ENCODE measurements at regions not wholly inside any gene's neighbourhood (a gene's known extent, or its start where the extent isn't known, plus 50 kb on each side); places are given as distances from the start of the nearest gene placed in this dataset.
"Not testable (repeated sequence)": the region's sequence is repeated elsewhere in the genome, so short reads cannot be mapped to it uniquely, and the experiment has no call there.

- DNase-seq (ENCODE audit: low spot score in 2 of 2) (no peak), ATAC-seq (no peak)
- Mint-ChIP-seq H3K4me3 (no peak overlapping the region), H3K4me1 (no peaks in the 10 kb centered on the region), H3K9me3 (peaks cover 16% of the 10 kb centered on the region), H3K36me3 (no peaks in the 10 kb centered on the region), H3K27ac (no peak overlapping the region)
Observed at GRCh38 chr16:51255349-51255972, 104.4 kb upstream of the SALL1 start.

DNA sequence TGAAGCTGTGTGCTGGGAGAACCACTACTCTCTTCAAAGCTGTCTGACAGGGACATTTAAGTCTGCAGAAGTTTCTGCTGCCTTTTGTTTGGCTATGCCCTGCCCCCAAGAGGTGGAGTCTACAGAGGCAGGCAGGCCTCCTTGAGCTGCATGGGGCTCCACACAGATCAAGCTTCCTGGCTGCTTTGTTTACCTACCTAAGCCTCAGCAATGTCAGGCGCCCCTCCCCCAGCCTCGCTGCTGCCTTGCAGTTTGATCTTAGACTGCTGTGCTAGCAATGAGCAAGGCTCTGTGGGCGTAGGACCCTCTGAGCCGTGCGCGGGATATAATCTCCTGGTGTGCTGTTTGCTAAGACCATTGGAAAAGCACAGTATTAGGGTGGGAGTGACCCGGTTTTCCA lies 103.3 kb upstream of the SALL1 start:
- H3K4me3 Mint-ChIP-seq; H3K36me3 Mint-ChIP-seq; H3K4me1 Mint-ChIP-seq; ATAC-seq; H3K27ac Mint-ChIP-seq; DNase-seq (ENCODE audit: low spot score in 2 of 2): not testable (repeated sequence)
- H3K9me3 Mint-ChIP-seq: peaks cover 15% of the 10 kb centered on the region

DNA sequence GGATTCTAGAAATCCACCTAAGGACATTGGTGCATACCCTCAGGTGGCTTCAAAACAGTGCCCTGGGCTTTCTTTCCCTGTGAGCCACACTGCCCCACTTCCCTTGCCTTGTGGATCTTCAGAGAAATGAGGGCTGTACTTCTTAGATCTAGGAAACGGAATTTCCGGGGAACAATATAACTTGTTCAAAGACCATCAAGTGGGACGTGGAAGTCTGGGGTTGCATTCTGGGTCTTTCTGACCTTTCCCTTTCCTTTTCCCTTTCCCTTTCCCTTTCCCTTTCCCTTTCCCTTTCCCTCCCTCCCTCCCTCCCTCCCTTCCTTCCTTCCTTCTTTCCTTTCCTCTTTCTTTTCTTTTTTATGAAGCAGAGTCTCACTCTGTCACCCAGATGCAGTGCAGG lies 97.1 kb upstream of the SALL1 start:
- no peak for DNase-seq (ENCODE audit: low spot score in 2 of 2)
- H3K4me1 Mint-ChIP-seq: no peaks in the 10 kb centered on the region
- H3K27ac Mint-ChIP-seq: no peak overlapping the region
- H3K36me3 Mint-ChIP-seq: no peaks in the 10 kb centered on the region
- ATAC-seq: no peak
- H3K4me3 Mint-ChIP-seq: no peak overlapping the region
- H3K9me3 Mint-ChIP-seq: peaks cover 7% of the 10 kb centered on the region

DNA sequence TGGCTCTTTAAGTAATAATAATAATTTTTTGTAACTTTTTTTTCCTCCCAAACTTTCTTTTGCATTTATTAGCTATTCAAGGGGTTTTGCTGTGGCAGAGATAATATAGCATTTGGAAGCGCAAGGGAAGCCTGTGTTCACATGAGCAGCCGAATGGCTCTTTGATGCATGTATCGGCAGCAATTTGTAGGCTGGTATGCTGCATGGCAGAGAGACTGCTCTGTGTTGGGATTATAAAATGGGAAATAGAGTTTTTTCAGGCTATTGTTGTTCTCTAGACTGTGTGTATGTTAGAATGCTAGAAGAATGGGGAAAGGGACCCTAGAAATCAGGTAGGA lies 94.6 kb upstream of the SALL1 start:
- Mint-ChIP-seq H3K4me1 (no peaks in the 10 kb centered on the region), H3K36me3 (no peaks in the 10 kb centered on the region), H3K27ac (no peak overlapping the region), H3K4me3 (no peak overlapping the region), H3K9me3 (peaks cover 7% of the 10 kb centered on the region)
- ATAC-seq (no peak), DNase-seq (ENCODE audit: low spot score in 2 of 2) (no peak)

DNA sequence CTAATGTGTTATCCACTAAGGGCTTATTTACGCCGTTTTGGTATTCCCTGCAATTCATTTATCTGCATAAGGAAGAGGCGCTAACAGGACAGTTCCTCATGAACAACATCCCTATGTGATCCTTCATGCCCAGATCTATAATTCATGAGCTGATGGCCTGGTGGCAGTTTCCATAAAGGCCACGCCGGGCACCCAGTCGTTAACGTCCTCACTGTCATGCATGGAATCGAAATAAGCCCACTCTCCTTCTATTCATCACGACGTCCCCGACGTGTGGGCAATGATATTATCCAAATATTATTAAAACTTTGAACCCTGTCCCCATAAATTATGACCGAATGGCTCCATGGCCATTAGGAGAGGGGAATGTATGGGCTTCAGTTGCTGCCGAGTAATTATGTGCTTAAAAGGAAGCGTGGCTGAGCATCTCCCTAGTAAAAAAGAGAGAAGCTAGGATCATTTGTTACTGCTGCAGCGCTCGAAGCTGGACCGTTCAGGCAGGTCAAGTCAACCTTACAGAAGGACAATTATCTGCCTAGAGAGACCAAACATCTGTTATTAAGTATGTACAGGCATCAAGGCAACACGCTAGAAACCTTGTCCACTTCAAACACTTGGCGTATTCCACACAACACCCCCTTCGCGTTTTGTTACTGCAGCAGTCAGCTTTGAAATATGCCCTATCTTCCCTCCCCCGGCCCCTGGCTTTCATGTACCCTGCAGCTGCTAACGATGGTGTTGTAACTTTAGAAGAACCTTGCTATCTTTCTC lies 94.0 kb upstream of the SALL1 start:
- ATAC-seq (no peak), DNase-seq (ENCODE audit: low spot score in 2 of 2) (no peak)
- no peaks in the 10 kb centered on the region for H3K36me3 Mint-ChIP-seq

GRCh38 chr16:51243936-51244436 lies 92.9 kb upstream of the SALL1 start:
- DNase-seq (ENCODE audit: low spot score in 2 of 2) (no peak), ATAC-seq (no peak)
- Mint-ChIP-seq H3K27ac (no peak overlapping the region), H3K4me3 (no peak overlapping the region), H3K36me3 (no peaks in the 10 kb centered on the region), H3K4me1 (peaks cover 5% of the 10 kb centered on the region), H3K9me3 (peaks cover 14% of the 10 kb centered on the region)

More for the DNA sequence above, 94.0 kb upstream of the SALL1 start:
- no peak overlapping the region for H3K27ac Mint-ChIP-seq
- H3K4me1 Mint-ChIP-seq: no peaks in the 10 kb centered on the region
- no peak overlapping the region for H3K4me3 Mint-ChIP-seq
- peaks cover 8% of the 10 kb centered on the region for H3K9me3 Mint-ChIP-seq

- ATAC-seq: no peak
- DNase-seq (ENCODE audit: low spot score in 2 of 2): no peak
- no peaks in the 10 kb centered on the region for H3K36me3 Mint-ChIP-seq
Observed at GRCh38 chr16:51242296-51242994, 91.4 kb upstream of the SALL1 start.

DNA sequence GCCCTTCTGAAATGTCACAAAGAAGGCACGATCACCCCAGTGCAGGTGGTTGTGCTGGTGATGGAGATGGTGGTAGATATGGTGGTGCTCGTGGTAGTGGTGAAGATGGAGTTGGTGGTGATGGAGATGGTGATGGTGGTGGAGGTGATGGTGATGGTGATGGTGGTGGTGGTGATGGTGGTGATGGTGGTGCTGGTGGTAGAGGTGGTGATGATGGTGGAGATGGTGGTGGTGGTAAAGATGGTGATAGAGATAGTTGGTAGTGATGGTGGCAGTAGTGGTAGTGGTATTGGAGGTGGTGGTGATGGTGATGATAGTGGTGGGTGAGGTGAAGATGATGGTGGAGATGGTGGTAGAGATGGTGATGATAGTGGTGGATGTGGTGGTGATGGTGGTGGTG lies 88.1 kb upstream of the SALL1 start:
- Mint-ChIP-seq H3K36me3 (no peaks in the 10 kb centered on the region), H3K4me1 (peaks cover 7% of the 10 kb centered on the region), H3K9me3 (peaks cover 15% of the 10 kb centered on the region), H3K27ac (no peak overlapping the region), H3K4me3 (no peak overlapping the region)
- ATAC-seq (no peak), DNase-seq (ENCODE audit: low spot score in 2 of 2) (no peak)

More at GRCh38 chr16:51242296-51242994, 91.4 kb upstream of the SALL1 start:
- Mint-ChIP-seq H3K4me3 (no peak overlapping the region), H3K4me1 (peaks cover 7% of the 10 kb centered on the region), H3K9me3 (peaks cover 15% of the 10 kb centered on the region), H3K27ac (no peak overlapping the region)

GRCh38 chr16:51237861-51238378 lies 86.8 kb upstream of the SALL1 start:
- DNase-seq (ENCODE audit: low spot score in 2 of 2) (no peak), ATAC-seq (no peak)
- H3K27ac Mint-ChIP-seq: no peak overlapping the region
- no peaks in the 10 kb centered on the region for H3K36me3 Mint-ChIP-seq
- H3K4me3 Mint-ChIP-seq: no peak overlapping the region
- peaks cover 7% of the 10 kb centered on the region for H3K4me1 Mint-ChIP-seq
- H3K9me3 Mint-ChIP-seq: peaks cover 18% of the 10 kb centered on the region

DNA sequence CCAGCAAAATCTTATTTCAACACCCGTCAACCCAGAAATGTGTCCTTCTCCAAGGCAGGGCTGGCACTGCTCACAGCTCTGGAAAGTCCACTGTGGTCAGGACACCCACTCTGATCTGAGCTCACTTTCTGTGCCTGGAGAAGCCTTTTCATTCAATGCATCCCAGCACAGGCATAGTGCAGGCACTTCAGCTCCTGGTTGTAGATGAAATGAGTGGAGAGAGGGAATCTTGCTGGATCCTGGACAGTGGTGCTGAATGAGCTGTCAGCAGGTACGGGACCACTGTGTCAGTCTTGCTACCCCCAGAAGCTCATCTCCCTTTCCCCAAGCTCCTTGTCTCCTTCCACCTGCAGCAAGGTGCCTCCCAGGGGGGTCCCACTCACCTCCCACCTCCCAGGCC lies 86.1 kb upstream of the SALL1 start:
- no peaks in the 10 kb centered on the region for H3K36me3 Mint-ChIP-seq
- no peak overlapping the region for H3K27ac Mint-ChIP-seq
- no peak for ATAC-seq
- H3K4me3 Mint-ChIP-seq: no peak overlapping the region
- peaks cover 15% of the 10 kb centered on the region for H3K9me3 Mint-ChIP-seq
- peaks cover 7% of the 10 kb centered on the region for H3K4me1 Mint-ChIP-seq
- DNase-seq (ENCODE audit: low spot score in 2 of 2): no peak

DNA sequence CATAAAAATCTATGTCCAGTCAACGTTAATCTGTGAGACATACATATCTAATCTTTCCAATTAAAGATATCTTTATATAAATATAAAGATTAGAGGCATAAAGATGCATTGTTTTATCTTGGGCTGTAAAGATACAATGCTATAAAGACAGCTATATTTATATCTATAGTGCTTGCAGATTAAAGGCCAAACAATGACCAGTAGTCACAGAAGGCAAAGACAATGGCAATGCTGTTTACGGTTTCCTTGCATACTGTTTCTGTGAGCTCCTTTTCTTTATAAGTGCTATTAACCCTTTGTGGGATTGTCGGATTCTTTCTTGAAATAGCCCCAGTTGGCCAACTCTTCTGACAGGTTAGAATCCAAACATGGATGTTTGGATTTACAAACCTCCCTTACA lies 85.5 kb upstream of the SALL1 start:
- peaks cover 15% of the 10 kb centered on the region for H3K9me3 Mint-ChIP-seq
- no peaks in the 10 kb centered on the region for H3K36me3 Mint-ChIP-seq
- no peak overlapping the region for H3K27ac Mint-ChIP-seq
- ATAC-seq: no peak
- DNase-seq (ENCODE audit: low spot score in 2 of 2): no peak
- no peak overlapping the region for H3K4me3 Mint-ChIP-seq
- H3K4me1 Mint-ChIP-seq: peaks cover 7% of the 10 kb centered on the region

- Mint-ChIP-seq H3K4me3 (no peak overlapping the region), H3K27ac (no peak overlapping the region), H3K4me1 (no peaks in the 10 kb centered on the region), H3K36me3 (no peaks in the 10 kb centered on the region), H3K9me3 (peaks cover 8% of the 10 kb centered on the region)
- ATAC-seq (no peak), DNase-seq (ENCODE audit: low spot score in 2 of 2) (no peak)
Observed at GRCh38 chr16:51231702-51232101, 80.6 kb upstream of the SALL1 start.

DNA sequence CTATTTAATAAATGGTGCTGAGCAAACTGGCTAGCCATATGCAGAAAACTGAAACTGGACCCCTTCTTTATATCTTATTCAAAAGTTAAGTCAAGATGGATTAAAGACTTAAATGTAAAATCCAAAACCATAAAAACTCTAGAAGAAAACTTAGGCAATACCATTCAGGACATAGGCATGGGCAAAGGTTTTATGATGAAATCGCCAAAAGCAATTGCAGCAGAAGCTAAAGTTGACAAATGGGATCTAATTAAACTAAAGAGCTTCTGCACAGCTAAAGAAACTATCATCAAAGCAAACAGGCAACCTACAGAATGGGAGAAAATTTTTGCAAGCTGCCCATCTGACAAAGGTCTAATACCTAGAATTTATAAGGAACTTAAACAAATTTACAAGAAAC lies 79.0 kb upstream of the SALL1 start:
- not testable (repeated sequence) for H3K27ac Mint-ChIP-seq; H3K4me3 Mint-ChIP-seq; ATAC-seq; H3K9me3 Mint-ChIP-seq; H3K36me3 Mint-ChIP-seq; DNase-seq (ENCODE audit: low spot score in 2 of 2); H3K4me1 Mint-ChIP-seq

GRCh38 chr16:51228097-51228659 lies 77.1 kb upstream of the SALL1 start:
- Mint-ChIP-seq H3K27ac (no peak overlapping the region), H3K36me3 (no peaks in the 10 kb centered on the region), H3K4me1 (no peaks in the 10 kb centered on the region), H3K4me3 (no peak overlapping the region), H3K9me3 (peaks cover 10% of the 10 kb centered on the region)
- DNase-seq (ENCODE audit: low spot score in 2 of 2): no peak
- ATAC-seq: no peak

GRCh38 chr16:51225878-51226277 lies 74.8 kb upstream of the SALL1 start:
- no peak for DNase-seq (ENCODE audit: low spot score in 2 of 2)
- no peaks in the 10 kb centered on the region for H3K4me1 Mint-ChIP-seq
- no peaks in the 10 kb centered on the region for H3K36me3 Mint-ChIP-seq
- ATAC-seq: no peak
- H3K4me3 Mint-ChIP-seq: no peak overlapping the region
- H3K27ac Mint-ChIP-seq: no peak overlapping the region
- H3K9me3 Mint-ChIP-seq: peaks cover 6% of the 10 kb centered on the region

All from stimulated activated effector memory CD8-positive, alpha-beta T cell treated with anti-CD3 and anti-CD28 coated beads, Interleukin-12 subunit alpha, Interleukin-12 subunit beta, amount 100 ng/mL, for 72 hours (primary cell).